Type B pancreatic cell (in vitro differentiated cells): ENCODE measurements at regions not wholly inside any gene's neighbourhood (a gene's known extent, or its start where the extent isn't known, plus 50 kb on each side); places are given as distances from the start of the nearest gene placed in this dataset.

Experiments used
- DNase-seq: peaks from one replicate; pipeline ENCODE4 v3.0.0; 2021; ENCODE audit warnings: mixed read lengths; ENCODE audit not compliant: unreplicated experiment; ENCODE audit errors: extremely low spot score
- H3K27ac Mint-ChIP-seq: 2 replicates; pipeline ENCODE4 v1.8.0; 2021; ENCODE audit warnings: mild to moderate bottlenecking, mixed read lengths
- H3K27me3 Mint-ChIP-seq: 2 replicates; pipeline ENCODE4 v1.8.0; 2021; ENCODE audit warnings: mixed read lengths
- H3K36me3 Mint-ChIP-seq: 2 replicates; pipeline ENCODE4 v1.8.0; 2021; ENCODE audit warnings: mixed read lengths
- H3K4me1 Mint-ChIP-seq: one replicate; pipeline ENCODE4 v1.8.0; 2021; ENCODE audit warnings: mixed read lengths; ENCODE audit not compliant: unreplicated experiment
- H3K4me3 Mint-ChIP-seq: 2 replicates; pipeline ENCODE4 v1.8.0; 2021; ENCODE audit warnings: mild to moderate bottlenecking, mixed read lengths
- H3K9me3 Mint-ChIP-seq: 2 replicates; pipeline ENCODE4 v1.8.0; 2021; ENCODE audit warnings: mixed read lengths
- CTCF ChIP-seq: fragments of 200-600 bp; sonication (generic); conservative IDR thresholded peaks from 2 replicates; pipeline ENCODE4 v1.5.0; 2021; ENCODE audit warnings: antibody characterized with exemption, mild to moderate bottlenecking

GRCh38 chr10:4671451-4672145 is 154.4 kb upstream of the AKR1E2 start:
- H3K36me3 Mint-ChIP-seq, result no peaks in the 10 kb centered on the region
- no peak for TF ChIP-seq CTCF
- H3K9me3 Mint-ChIP-seq, result peaks cover 5% of the 10 kb centered on the region

DNA sequence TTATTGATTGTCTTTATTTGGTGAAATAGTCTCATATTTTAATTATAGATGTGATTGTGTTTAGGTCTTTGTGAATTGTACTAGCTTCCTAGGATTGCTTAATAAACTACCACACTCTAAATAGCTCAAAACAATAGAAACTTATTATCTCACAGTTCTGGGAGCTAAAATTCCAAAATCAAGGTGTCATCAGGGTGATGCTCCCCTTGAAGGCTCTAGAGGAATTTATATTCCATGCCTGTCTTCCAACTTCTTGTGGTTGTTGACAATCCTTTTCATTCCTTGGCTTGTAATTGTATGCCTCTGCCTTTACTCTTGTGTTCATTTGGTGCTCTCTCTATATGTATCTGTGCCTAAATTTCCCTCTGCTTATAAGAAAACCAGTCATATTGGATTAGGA is 155.3 kb upstream of the AKR1E2 start:
- Mint-ChIP-seq H3K4me3 (no peak overlapping the region), H3K4me1 (peaks cover 9% of the 10 kb centered on the region), H3K36me3 (no peaks in the 10 kb centered on the region), H3K9me3 (peaks cover 5% of the 10 kb centered on the region), H3K27me3 (no peaks in the 10 kb centered on the region), H3K27ac (no peak overlapping the region)
- no peak for TF ChIP-seq CTCF
- DNase-seq, result no peak

More at GRCh38 chr10:4671451-4672145, 154.4 kb upstream of the AKR1E2 start:
- Mint-ChIP-seq H3K4me3 (no peak overlapping the region), H3K27me3 (no peaks in the 10 kb centered on the region), H3K4me1 (peaks cover 9% of the 10 kb centered on the region), H3K27ac (no peak overlapping the region)
- DNase-seq, result no peak

GRCh38 chr10:4669585-4669984 is 156.4 kb upstream of the AKR1E2 start:
- Mint-ChIP-seq H3K9me3 (peaks cover 5% of the 10 kb centered on the region), H3K4me1 (peaks cover 9% of the 10 kb centered on the region), H3K36me3 (no peaks in the 10 kb centered on the region), H3K27ac (no peak overlapping the region), H3K4me3 (no peak overlapping the region), H3K27me3 (no peaks in the 10 kb centered on the region)
- no peak for DNase-seq
- no peak for TF ChIP-seq CTCF

- H3K4me3 Mint-ChIP-seq, result peak overlapping the region; percentile 16
- H3K27me3 Mint-ChIP-seq, result no peaks in the 10 kb centered on the region
- no peaks in the 10 kb centered on the region for H3K9me3 Mint-ChIP-seq
- peaks cover 25% of the 10 kb centered on the region for H3K4me1 Mint-ChIP-seq
- H3K27ac Mint-ChIP-seq, result peak overlapping the region; percentile 94
- DNase-seq, result no peak
- no peaks in the 10 kb centered on the region for H3K36me3 Mint-ChIP-seq
- no peak for TF ChIP-seq CTCF
Observed at GRCh38 chr10:4663162-4663992, 162.6 kb upstream of the AKR1E2 start.

- Mint-ChIP-seq H3K9me3 (no peaks in the 10 kb centered on the region), H3K27ac (peak overlapping the region; percentile 94), H3K4me1 (peaks cover 25% of the 10 kb centered on the region), H3K4me3 (peak overlapping the region; percentile 16), H3K27me3 (no peaks in the 10 kb centered on the region), H3K36me3 (no peaks in the 10 kb centered on the region)
- TF ChIP-seq CTCF, result no peak
- DNase-seq, result no peak
Observed at GRCh38 chr10:4662576-4663161, 163.3 kb upstream of the AKR1E2 start.
